CD4-positive, CD25-positive, alpha-beta regulatory T cell (primary cell): ENCODE measurements at regions not wholly inside any gene's neighbourhood (a gene's known extent, or its start where the extent isn't known, plus 50 kb on each side); places are given as distances from the start of the nearest gene placed in this dataset.
"Not testable (repeated sequence)": the region's sequence is repeated elsewhere in the genome, so short reads cannot be mapped to it uniquely, and the experiment has no call there.

Experiments used
- ATAC-seq, 2 donors: fragments of 150-1000 bp; cut with Tn5 transposase; one replicate each; pipeline ENCODE4 v1.10.0; 2021; ENCODE audit warnings: low read depth in 2 of 2, moderate number of reproducible peaks in 2 of 2, moderate library complexity in 1 of 2
- DNase-seq, 3 donors: peaks; one replicate each; pipeline versions ENCODE4 v3.0.0 to v3.0.0-alpha.2; 2012 to 2022; ENCODE audit warnings: mixed read lengths in 1 of 3
- H3K27ac ChIP-seq: one replicate; pipeline ENCODE4 v1.7.0; 2013; ENCODE audit warnings: mild to moderate bottlenecking, low read length; ENCODE audit not compliant: insufficient read depth, poor library complexity, severe bottlenecking
- H3K27me3 ChIP-seq: one replicate; pipeline ENCODE4 v1.7.0; 2013; ENCODE audit warnings: low read length; ENCODE audit not compliant: control insufficient read depth, insufficient read depth
- H3K36me3 ChIP-seq: one replicate; pipeline ENCODE4 v1.7.0; 2013; ENCODE audit warnings: mild to moderate bottlenecking, low read length, moderate library complexity; ENCODE audit not compliant: control insufficient read depth, insufficient read depth
- H3K4me1 ChIP-seq: 2 replicates; pipeline ENCODE4 v1.7.0; 2013; ENCODE audit warnings: mild to moderate bottlenecking, low read length; ENCODE audit not compliant: insufficient read depth, control insufficient read depth, poor library complexity, severe bottlenecking
- H3K4me3 ChIP-seq: one replicate; pipeline ENCODE4 v1.7.0; 2013; ENCODE audit warnings: low read depth, mild to moderate bottlenecking, low read length, moderate library complexity
- H3K9me3 ChIP-seq, 2 experiments: 1 replicate in 1 of 2; 2 replicates in 1 of 2; pipeline ENCODE4 v1.7.0; 2013; ENCODE audit warnings: low read length in 2 of 2, mild to moderate bottlenecking in 1 of 2, moderate library complexity in 1 of 2; ENCODE audit not compliant: control insufficient read depth in 2 of 2
- H3K27ac Mint-ChIP-seq, 3 donors: one replicate each; pipeline ENCODE4 v1.8.0; 2020 to 2022; ENCODE audit warnings: mild to moderate bottlenecking in 3 of 3, mixed read lengths in 3 of 3, moderate library complexity in 2 of 3
- H3K27me3 Mint-ChIP-seq: one replicate; pipeline ENCODE4 v1.8.0; 2022; ENCODE audit warnings: mild to moderate bottlenecking, mixed read lengths
- H3K36me3 Mint-ChIP-seq: one replicate; pipeline ENCODE4 v1.8.0; 2020; ENCODE audit warnings: mixed read lengths
- H3K4me1 Mint-ChIP-seq, 4 donors: one replicate each; pipeline ENCODE4 v1.8.0; 2020 to 2022; ENCODE audit warnings: mixed read lengths in 4 of 4, mild to moderate bottlenecking in 1 of 4
- H3K4me3 Mint-ChIP-seq, 4 donors: one replicate each; pipeline ENCODE4 v1.8.0; 2020 to 2022; ENCODE audit warnings: mild to moderate bottlenecking in 4 of 4, mixed read lengths in 4 of 4, moderate library complexity in 3 of 4
- H3K9me3 Mint-ChIP-seq, 7 donors: one replicate each; pipeline ENCODE4 v1.8.0; 2020 to 2022; ENCODE audit warnings: mixed read lengths in 7 of 7, mild to moderate bottlenecking in 3 of 7, moderate library complexity in 2 of 7

GRCh38 chr7:121741896-121742295, 131.1 kb upstream of the PTPRZ1 start:
- Mint-ChIP-seq H3K4me3 (no peak overlapping the region), H3K36me3 (no peaks in the 10 kb centered on the region), H3K27ac (no peak overlapping the region), H3K27me3 (no peaks in the 10 kb centered on the region), H3K4me1 (no peaks in the 10 kb centered on the region), H3K9me3 (peaks cover 0 to 6% (median 4%) of the 10 kb centered on the region in 7 donors)
- DNase-seq: no peak
- ATAC-seq: no peak
- Histone ChIP-seq H3K36me3 (no peaks in the 10 kb centered on the region), H3K9me3 (no peaks in the 10 kb centered on the region), H3K4me1 (no peaks in the 10 kb centered on the region), H3K4me3 (no peak overlapping the region), H3K27ac (no peak overlapping the region), H3K27me3 (no peaks in the 10 kb centered on the region)

- no peaks in the 10 kb centered on the region for H3K4me1 ChIP-seq
- peaks cover 0 to 4% (median 3%) of the 10 kb centered on the region in 7 donors for H3K9me3 Mint-ChIP-seq
- H3K4me3 Mint-ChIP-seq: no peak overlapping the region
- no peaks in the 10 kb centered on the region for H3K36me3 Mint-ChIP-seq
- no peak overlapping the region for H3K27ac Mint-ChIP-seq
- H3K27ac ChIP-seq: no peak overlapping the region
- H3K27me3 Mint-ChIP-seq: no peaks in the 10 kb centered on the region
- no peaks in the 10 kb centered on the region for H3K36me3 ChIP-seq
- H3K27me3 ChIP-seq: no peaks in the 10 kb centered on the region
- H3K9me3 ChIP-seq: no peaks in the 10 kb centered on the region
- DNase-seq: no peak
- H3K4me1 Mint-ChIP-seq: no peaks in the 10 kb centered on the region
- H3K4me3 ChIP-seq: no peak overlapping the region
- ATAC-seq: no peak
These were observed 133.5 kb upstream of the PTPRZ1 start for GRCh38 chr7:121739465-121739864.

GRCh38 chr7:121730869-121731268, 142.1 kb upstream of the PTPRZ1 start:
- Mint-ChIP-seq H3K27me3 (no peaks in the 10 kb centered on the region), H3K4me3 (no peak overlapping the region), H3K9me3 (peaks cover 3 to 13% (median 5%) of the 10 kb centered on the region in 7 donors), H3K36me3 (no peaks in the 10 kb centered on the region), H3K27ac (no peak overlapping the region), H3K4me1 (no peaks in the 10 kb centered on the region)
- no peak overlapping the region for H3K4me3 ChIP-seq
- peaks cover 5% of the 10 kb centered on the region in 2 experiments for H3K9me3 ChIP-seq
- no peak for DNase-seq
- no peaks in the 10 kb centered on the region for H3K36me3 ChIP-seq
- no peaks in the 10 kb centered on the region for H3K4me1 ChIP-seq
- ATAC-seq: no peak
- no peaks in the 10 kb centered on the region for H3K27me3 ChIP-seq
- H3K27ac ChIP-seq: no peak overlapping the region

GRCh38 chr7:121714559-121715303, 158.2 kb upstream of the PTPRZ1 start:
- Histone ChIP-seq H3K4me3 (no peak overlapping the region), H3K36me3 (no peaks in the 10 kb centered on the region), H3K4me1 (no peaks in the 10 kb centered on the region), H3K27me3 (no peaks in the 10 kb centered on the region), H3K27ac (no peak overlapping the region), H3K9me3 (no peaks in the 10 kb centered on the region)
- Mint-ChIP-seq H3K9me3 (peaks cover 0 to 9% (median 4%) of the 10 kb centered on the region in 7 donors), H3K27me3 (no peaks in the 10 kb centered on the region), H3K27ac (no peak overlapping the region), H3K4me3 (no peak overlapping the region), H3K36me3 (no peaks in the 10 kb centered on the region), H3K4me1 (no peaks in the 10 kb centered on the region)
- no peak for DNase-seq
- ATAC-seq: no peak

GRCh38 chr7:121712961-121713360, 160.0 kb upstream of the PTPRZ1 start:
- not testable (repeated sequence) for H3K27me3 Mint-ChIP-seq, H3K4me3 Mint-ChIP-seq, DNase-seq, ATAC-seq, H3K27ac Mint-ChIP-seq, H3K36me3 Mint-ChIP-seq, H3K4me3 ChIP-seq, H3K9me3 ChIP-seq, H3K9me3 Mint-ChIP-seq, H3K4me1 ChIP-seq, H3K27me3 ChIP-seq, H3K4me1 Mint-ChIP-seq, H3K27ac ChIP-seq, H3K36me3 ChIP-seq

- Mint-ChIP-seq H3K4me3 (no peak overlapping the region), H3K27me3 (no peaks in the 10 kb centered on the region)
- DNase-seq: no peak
These were observed 175.1 kb upstream of the PTPRZ1 start for GRCh38 chr7:121697731-121698316.

GRCh38 chr7:121696954-121697353, 176.0 kb upstream of the PTPRZ1 start:
- Mint-ChIP-seq H3K4me1 (no peaks in the 10 kb centered on the region), H3K27ac (no peak overlapping the region), H3K36me3 (no peaks in the 10 kb centered on the region), H3K27me3 (no peaks in the 10 kb centered on the region), H3K4me3 (no peak overlapping the region), H3K9me3 (peaks cover 0 to 4% (median 0%) of the 10 kb centered on the region in 7 donors)
- no peaks in the 10 kb centered on the region for H3K36me3 ChIP-seq
- no peak overlapping the region for H3K4me3 ChIP-seq
- ATAC-seq (no peak), DNase-seq (no peak)
- no peak overlapping the region for H3K27ac ChIP-seq
- H3K9me3 ChIP-seq: no peaks in the 10 kb centered on the region
- H3K27me3 ChIP-seq: no peaks in the 10 kb centered on the region
- no peaks in the 10 kb centered on the region for H3K4me1 ChIP-seq

More at GRCh38 chr7:121697731-121698316, 175.1 kb upstream of the PTPRZ1 start:
- Histone ChIP-seq H3K9me3 (no peaks in the 10 kb centered on the region), H3K4me1 (no peaks in the 10 kb centered on the region), H3K4me3 (no peak overlapping the region), H3K36me3 (no peaks in the 10 kb centered on the region), H3K27me3 (no peaks in the 10 kb centered on the region), H3K27ac (no peak overlapping the region)
- no peaks in the 10 kb centered on the region for H3K4me1 Mint-ChIP-seq
- ATAC-seq: no peak
- peaks cover 0 to 9% (median 0%) of the 10 kb centered on the region in 7 donors for H3K9me3 Mint-ChIP-seq
- H3K36me3 Mint-ChIP-seq: no peaks in the 10 kb centered on the region
- no peak overlapping the region for H3K27ac Mint-ChIP-seq

- Histone ChIP-seq H3K4me1 (no peaks in the 10 kb centered on the region), H3K36me3 (no peaks in the 10 kb centered on the region), H3K27ac (no peak overlapping the region), H3K9me3 (no peaks in the 10 kb centered on the region), H3K27me3 (no peaks in the 10 kb centered on the region), H3K4me3 (no peak overlapping the region)
- ATAC-seq: no peak
- H3K4me3 Mint-ChIP-seq: no peak overlapping the region
- H3K9me3 Mint-ChIP-seq: peaks cover 0 to 5% (median 2%) of the 10 kb centered on the region in 7 donors
- H3K36me3 Mint-ChIP-seq: no peaks in the 10 kb centered on the region
- no peak for DNase-seq
- no peaks in the 10 kb centered on the region for H3K4me1 Mint-ChIP-seq
- H3K27me3 Mint-ChIP-seq: no peaks in the 10 kb centered on the region
- no peak overlapping the region for H3K27ac Mint-ChIP-seq
These were observed 183.2 kb upstream of the PTPRZ1 start for GRCh38 chr7:121689749-121690148.
